Hepatocyte (in vitro differentiated cells): ENCODE measurements at regions not wholly inside any gene's neighbourhood (a gene's known extent, or its start where the extent isn't known, plus 50 kb on each side); places are given as distances from the start of the nearest gene placed in this dataset.

Experiments
- DNase-seq: peaks from one replicate; pipeline ENCODE4 v3.0.0-alpha.2; 2016; ENCODE audit warnings: low spot score
- H2AFZ ChIP-seq: fragments of 200-600 bp; sonication (generic); 2 replicates; pipeline ENCODE4 v1.6.0; 2016; ENCODE audit warnings: antibody characterized with exemption, mild to moderate bottlenecking
- H3K27ac ChIP-seq: fragments of 200-600 bp; sonication (generic); 2 replicates; pipeline ENCODE4 v1.5.1; 2016; ENCODE audit warnings: mild to moderate bottlenecking
- H3K27me3 ChIP-seq: fragments of 200-600 bp; sonication (generic); 2 replicates; pipeline ENCODE4 v1.6.1; 2016
- H3K36me3 ChIP-seq: fragments of 200-600 bp; sonication (generic); replicated peaks from 2 replicates; pipeline ENCODE4 v1.5.1; 2016; ENCODE audit warnings: low read depth; ENCODE audit not compliant: insufficient read depth
- H3K4me1 ChIP-seq: fragments of 200-600 bp; sonication (generic); 2 replicates; pipeline ENCODE4 v1.5.1; 2016; ENCODE audit warnings: mild to moderate bottlenecking, moderate library complexity; ENCODE audit not compliant: insufficient read depth
- H3K4me2 ChIP-seq: fragments of 200-600 bp; sonication (generic); 2 replicates; pipeline ENCODE4 v1.6.0; 2016
- H3K4me3 ChIP-seq: fragments of 200-600 bp; sonication (generic); 2 replicates; pipeline ENCODE4 v1.5.1; 2016; ENCODE audit warnings: mild to moderate bottlenecking
- H3K79me2 ChIP-seq: fragments of 200-600 bp; sonication (generic); 2 replicates; pipeline ENCODE4 v1.6.0; 2017; ENCODE audit warnings: mild to moderate bottlenecking
- H3K9me2 ChIP-seq: fragments of 200-600 bp; sonication (generic); replicated peaks from 2 replicates; pipeline ENCODE4 v1.6.0; 2017; ENCODE audit warnings: mild to moderate bottlenecking; ENCODE audit not compliant: insufficient read depth
- H3K9me3 ChIP-seq: fragments of 200-600 bp; sonication (generic); 2 replicates; pipeline ENCODE4 v1.5.1; 2016; ENCODE audit warnings: low read depth, mild to moderate bottlenecking
- H4K20me1 ChIP-seq: fragments of 200-600 bp; sonication (generic); 2 replicates; pipeline ENCODE4 v1.6.0; 2016; ENCODE audit warnings: mild to moderate bottlenecking; ENCODE audit not compliant: insufficient read depth, poor library complexity, severe bottlenecking
- CTCF ChIP-seq: fragments of 200-600 bp; sonication (generic); IDR thresholded peaks from 2 replicates; pipeline ENCODE4 v1.5.1; 2016; ENCODE audit warnings: antibody characterized with exemption, mild to moderate bottlenecking; ENCODE audit not compliant: poor library complexity
- EZH2 ChIP-seq: fragments of 200-600 bp; sonication (generic); IDR thresholded peaks from 2 replicates; pipeline ENCODE4 v1.6.1; 2016; ENCODE audit warnings: antibody characterized with exemption, mild to moderate bottlenecking, borderline replicate concordance
- EZH2phosphoT487 ChIP-seq: fragments of 200-600 bp; sonication (generic); IDR thresholded peaks from one replicate; pipeline ENCODE4 v1.6.1; 2018; ENCODE audit warnings: antibody characterized with exemption, mild to moderate bottlenecking, low read depth, moderate library complexity; ENCODE audit not compliant: unreplicated experiment, severe bottlenecking
- WGBS: methylation state at CpG from one replicate; pipeline ENCODE4 v1.1.6; 2016; ENCODE audit warnings: low lambda C conversion rate; ENCODE audit errors: missing lambda C conversion rate; 5-methylcytosine and 5-hydroxymethylcytosine counted together

GRCh38 chrX:126982158-126982557 is 162.6 kb downstream of the PRR32 start:
- no peaks in the 10 kb centered on the region for H3K9me2 ChIP-seq
- no peaks in the 10 kb centered on the region for H3K4me1 ChIP-seq
- no peak overlapping the region for H2AFZ ChIP-seq
- no peak overlapping the region for H3K4me3 ChIP-seq
- DNase-seq: no peak
- H3K36me3 ChIP-seq: no peaks in the 10 kb centered on the region
- 84% methylated on average over 3 of the region's 3 CpGs for WGBS
- no peak overlapping the region for H3K27ac ChIP-seq
- TF ChIP-seq EZH2phosphoT487 (no peak), EZH2 (no peak), CTCF (no peak)
- H4K20me1 ChIP-seq: no peaks in the 10 kb centered on the region
- no peaks in the 10 kb centered on the region for H3K27me3 ChIP-seq
- H3K4me2 ChIP-seq: no peak overlapping the region
- no peaks in the 10 kb centered on the region for H3K79me2 ChIP-seq
- H3K9me3 ChIP-seq: no peaks in the 10 kb centered on the region

DNA sequence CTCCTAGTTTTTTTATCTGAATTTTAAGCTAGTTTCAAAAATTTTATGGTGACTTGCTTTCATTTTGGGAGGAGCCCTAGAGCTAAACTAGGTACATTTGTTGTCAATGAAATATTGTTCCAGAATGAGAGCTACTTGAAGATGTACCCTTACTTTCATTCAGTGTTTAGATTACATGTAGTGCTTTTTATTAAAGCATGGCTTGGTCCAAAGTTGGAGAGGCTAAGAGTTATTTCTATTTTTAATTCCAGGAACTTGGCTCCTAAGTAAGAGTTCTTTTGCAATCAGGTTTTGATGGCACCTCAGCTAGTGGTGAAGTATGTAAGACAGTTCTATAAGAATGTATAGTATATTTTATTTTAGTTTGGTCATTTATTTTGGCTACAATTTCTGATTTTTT is 165.5 kb downstream of the PRR32 start:
- no peaks in the 10 kb centered on the region for H3K79me2 ChIP-seq
- no peak overlapping the region for H2AFZ ChIP-seq
- H3K27me3 ChIP-seq: no peaks in the 10 kb centered on the region
- no peaks in the 10 kb centered on the region for H3K36me3 ChIP-seq
- no peak overlapping the region for H3K4me2 ChIP-seq
- no peaks in the 10 kb centered on the region for H3K4me1 ChIP-seq
- peaks cover 4% of the 10 kb centered on the region for H3K9me2 ChIP-seq
- no peaks in the 10 kb centered on the region for H4K20me1 ChIP-seq
- H3K9me3 ChIP-seq: no peaks in the 10 kb centered on the region
- H3K27ac ChIP-seq: no peak overlapping the region
- no peak overlapping the region for H3K4me3 ChIP-seq
- TF ChIP-seq CTCF (no peak), EZH2phosphoT487 (no peak), EZH2 (no peak)
- no peak for DNase-seq

DNA sequence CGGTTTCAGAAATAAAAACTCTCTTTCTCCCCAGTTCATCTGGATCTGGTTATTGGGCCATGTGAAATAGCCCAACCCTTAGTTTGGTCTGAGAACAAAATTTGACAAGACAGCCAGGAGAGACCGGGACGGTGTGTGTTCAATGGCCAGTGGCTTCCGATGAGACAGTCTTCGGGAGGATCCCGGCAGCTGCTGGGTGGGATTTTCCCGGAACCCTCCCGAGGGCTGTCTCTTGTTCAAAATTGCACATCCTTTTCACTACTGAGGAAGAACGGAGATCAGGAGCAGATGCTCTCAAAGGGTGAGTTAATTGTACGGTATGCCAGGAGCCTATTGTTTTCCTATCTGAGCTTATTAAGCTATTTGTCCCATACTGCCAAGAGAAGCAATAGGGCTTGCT is 166.5 kb downstream of the PRR32 start:
- no peak overlapping the region for H3K4me3 ChIP-seq
- no peak overlapping the region for H3K4me2 ChIP-seq
- no peaks in the 10 kb centered on the region for H3K4me1 ChIP-seq
- no peaks in the 10 kb centered on the region for H3K79me2 ChIP-seq
- no peaks in the 10 kb centered on the region for H3K9me3 ChIP-seq
- 69% methylated on average over 10 of the region's 10 CpGs for WGBS
- DNase-seq: no peak
- no peaks in the 10 kb centered on the region for H3K36me3 ChIP-seq
- no peaks in the 10 kb centered on the region for H4K20me1 ChIP-seq
- no peaks in the 10 kb centered on the region for H3K27me3 ChIP-seq
- peaks cover 4% of the 10 kb centered on the region for H3K9me2 ChIP-seq
- no peak overlapping the region for H2AFZ ChIP-seq
- TF ChIP-seq EZH2phosphoT487 (no peak), EZH2 (no peak), CTCF (no peak)
- H3K27ac ChIP-seq: no peak overlapping the region

DNA sequence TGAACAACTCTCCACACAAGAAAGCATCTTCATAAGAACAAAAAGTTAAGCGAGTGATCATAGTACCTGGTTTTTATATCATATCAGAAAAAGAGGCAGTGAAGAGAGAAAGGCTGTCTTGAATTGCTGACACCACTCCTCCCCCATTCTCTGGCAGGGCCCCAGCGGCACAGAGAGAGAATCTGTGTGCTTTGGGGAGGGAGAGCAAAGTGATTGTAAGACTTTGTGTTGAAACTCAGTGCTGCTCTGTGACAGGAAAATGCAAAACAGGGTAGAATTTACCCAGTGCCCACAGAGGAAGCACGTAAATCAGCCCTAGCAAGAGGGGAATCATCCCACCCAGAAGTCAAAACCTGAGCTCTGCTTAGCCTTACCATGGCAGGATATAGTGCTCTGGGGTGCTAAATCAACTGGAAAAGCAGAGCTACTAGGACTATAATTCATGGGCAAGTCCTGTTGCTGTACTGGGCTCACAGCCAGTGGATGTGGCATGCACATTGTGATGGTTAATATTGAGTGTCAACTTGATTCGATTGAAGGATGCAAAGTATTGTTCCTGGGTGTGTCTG is 174.6 kb downstream of the PRR32 start:
- Histone ChIP-seq H3K4me1 (no peaks in the 10 kb centered on the region), H3K36me3 (no peaks in the 10 kb centered on the region), H3K9me2 (no peaks in the 10 kb centered on the region), H4K20me1 (no peaks in the 10 kb centered on the region), H3K79me2 (no peaks in the 10 kb centered on the region), H3K27me3 (no peaks in the 10 kb centered on the region), H3K4me2 (no peak overlapping the region), H3K4me3 (no peak overlapping the region), H2AFZ (no peak overlapping the region), H3K9me3 (no peaks in the 10 kb centered on the region), H3K27ac (no peak overlapping the region)
- 48% methylated on average over 4 of the region's 4 CpGs for WGBS
- TF ChIP-seq CTCF (no peak), EZH2 (no peak), EZH2phosphoT487 (no peak)
- DNase-seq: no peak
